Right lobe of liver (tissue), 4 donors: ENCODE measurements at regions not wholly inside any gene's neighbourhood (a gene's known extent, or its start where the extent isn't known, plus 50 kb on each side); places are given as distances from the start of the nearest gene placed in this dataset.

ENCODE experiments used
- POLR2A ChIP-seq: fragments of 450-650 bp; IDR thresholded peaks from one replicate; pipeline ENCODE4 v1.6.1; 2017; ENCODE audit warnings: antibody characterized with exemption, mild to moderate bottlenecking
- TF ChIP-seq, protein P1 (sequence below), 4 donors: fragments of 200-600 bp in 3 of 4; fragments of 450-650 bp in 1 of 4; IDR thresholded peaks; one replicate each; pipeline versions ENCODE4 v1.5.1 to v1.8.0; 2016 to 2022; ENCODE audit warnings: antibody characterized with exemption in 4 of 4, mild to moderate bottlenecking in 2 of 4
- donor health status: DM: no; HTN: no; CAD: no.
- donor health status: DM: no; HTN: no; CAD: no.
- donor health status: DM: no; HTN: yes; CAD: no.

DNA sequence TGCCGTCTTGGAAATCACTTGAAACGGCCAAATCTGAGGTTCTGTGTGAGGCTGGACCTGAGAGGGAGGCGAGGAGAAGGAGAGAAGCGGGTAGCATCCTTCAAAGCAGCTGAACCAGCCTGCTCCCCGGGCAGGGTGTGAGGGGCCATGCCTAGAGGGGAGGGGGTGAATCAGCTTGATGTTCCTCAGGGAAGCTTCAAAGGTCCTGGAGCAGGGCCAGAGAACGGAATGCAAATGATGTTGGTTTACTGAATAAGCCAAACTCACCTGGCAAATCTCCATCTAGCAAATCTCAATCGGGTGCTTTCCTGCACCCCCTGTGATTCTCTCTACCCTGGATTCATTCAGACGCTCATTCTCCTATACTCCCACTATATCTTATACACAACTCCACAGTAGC is 226.9 kb downstream of the WDR11 start:
- TF ChIP-seq POLR2A = no peak
- TF ChIP-seq, protein P1, sequence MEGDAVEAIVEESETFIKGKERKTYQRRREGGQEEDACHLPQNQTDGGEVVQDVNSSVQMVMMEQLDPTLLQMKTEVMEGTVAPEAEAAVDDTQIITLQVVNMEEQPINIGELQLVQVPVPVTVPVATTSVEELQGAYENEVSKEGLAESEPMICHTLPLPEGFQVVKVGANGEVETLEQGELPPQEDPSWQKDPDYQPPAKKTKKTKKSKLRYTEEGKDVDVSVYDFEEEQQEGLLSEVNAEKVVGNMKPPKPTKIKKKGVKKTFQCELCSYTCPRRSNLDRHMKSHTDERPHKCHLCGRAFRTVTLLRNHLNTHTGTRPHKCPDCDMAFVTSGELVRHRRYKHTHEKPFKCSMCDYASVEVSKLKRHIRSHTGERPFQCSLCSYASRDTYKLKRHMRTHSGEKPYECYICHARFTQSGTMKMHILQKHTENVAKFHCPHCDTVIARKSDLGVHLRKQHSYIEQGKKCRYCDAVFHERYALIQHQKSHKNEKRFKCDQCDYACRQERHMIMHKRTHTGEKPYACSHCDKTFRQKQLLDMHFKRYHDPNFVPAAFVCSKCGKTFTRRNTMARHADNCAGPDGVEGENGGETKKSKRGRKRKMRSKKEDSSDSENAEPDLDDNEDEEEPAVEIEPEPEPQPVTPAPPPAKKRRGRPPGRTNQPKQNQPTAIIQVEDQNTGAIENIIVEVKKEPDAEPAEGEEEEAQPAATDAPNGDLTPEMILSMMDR (IDR thresholded peaks at IDR 0.05) = no peak
